SK-N-SH (cell line): ENCODE measurements at regions not wholly inside any gene's neighbourhood (a gene's known extent, or its start where the extent isn't known, plus 50 kb on each side); places are given as distances from the start of the nearest gene placed in this dataset.

Experiments used
- CTCF ChIA-PET: fragments of 300-600, 350-600 bp; formaldehyde crosslinking; extraction: SDS; loops from one replicate; lab custom pipeline; 2021; lab: Yijun Ruan, JAX
- POLR2A ChIA-PET: fragments of 350-600 bp; sonication (Branson Sonifier 250); formaldehyde crosslinking; extraction: SDS; loops from one replicate; lab custom pipeline; 2020; ENCODE audit warnings: antibody characterized with exemption, inconsistent platforms; lab: Yijun Ruan, JAX
- DNase-seq: peaks from one replicate; pipeline ENCODE4 v3.0.0; 2012
- H2AFZ ChIP-seq: fragments of 200-600 bp; sonication (generic); 2 replicates; pipeline ENCODE4 v1.8.1; 2016; ENCODE audit warnings: antibody characterized with exemption, mild to moderate bottlenecking, low read depth
- H3F3A ChIP-seq: fragments of 200-600 bp; sonication (generic); replicated peaks from 2 replicates; pipeline ENCODE3; 2016; ENCODE audit warnings: antibody characterized with exemption, mild to moderate bottlenecking; ENCODE audit not compliant: insufficient read depth
- H3K27ac ChIP-seq, 2 experiments: fragments of 200-500 bp in 1 of 2; fragments of 200-600 bp in 1 of 2; sonication (Bioruptor generic) in 1 of 2; sonication (generic), shearing (Covaris generic) in 1 of 2; 2 replicates each; pipeline versions ENCODE4 v1.5.1 to v1.6.1; 2014 to 2016; ENCODE audit warnings: low read depth in 2 of 2, inconsistent platforms in 1 of 2, low read length in 1 of 2, mild to moderate bottlenecking in 1 of 2, mixed read lengths in 1 of 2
- H3K27me3 ChIP-seq: fragments of 200-600 bp; sonication (generic), shearing (Covaris generic); 2 replicates; pipeline ENCODE4 v1.6.1; 2016; ENCODE audit warnings: mixed run types; ENCODE audit not compliant: insufficient read depth
- H3K36me3 ChIP-seq, 2 experiments: fragments of 200-500 bp in 1 of 2; fragments of 200-600 bp in 1 of 2; sonication (Bioruptor generic) in 1 of 2; sonication (generic) in 1 of 2; replicated peaks in 1 of 2; 2 replicates each; pipeline versions ENCODE3 to v1.5.1; 2014 to 2016; ENCODE audit warnings: low read length in 1 of 2, mild to moderate bottlenecking in 1 of 2; ENCODE audit not compliant: insufficient read depth in 2 of 2, control insufficient read depth in 1 of 2
- H3K4me1 ChIP-seq, 2 experiments: fragments of 200-500 bp in 1 of 2; fragments of 200-600 bp in 1 of 2; sonication (Bioruptor generic) in 1 of 2; sonication (generic), shearing (Covaris generic) in 1 of 2; 2 replicates each; pipeline versions ENCODE4 v1.5.1 to v1.6.1; 2014 to 2016; ENCODE audit warnings: low read depth in 1 of 2, low read length in 1 of 2, mixed run types in 1 of 2; ENCODE audit not compliant: insufficient read depth in 2 of 2, control insufficient read depth in 1 of 2
- H3K4me2 ChIP-seq: fragments of 200-600 bp; sonication (generic), shearing (Covaris generic); 2 replicates; pipeline ENCODE4 v1.6.1; 2017; ENCODE audit warnings: mixed run types
- H3K4me3 ChIP-seq, 2 experiments: fragments of 200-500 bp in 1 of 2; fragments of 200-600 bp in 1 of 2; sonication (Bioruptor generic) in 1 of 2; sonication (generic), shearing (Covaris generic) in 1 of 2; 2 replicates each; pipeline versions ENCODE4 v1.5.1 to v1.8.1; 2014 to 2016; ENCODE audit warnings: low read depth in 2 of 2, inconsistent platforms in 1 of 2, low read length in 1 of 2, mild to moderate bottlenecking in 1 of 2, mixed read lengths in 1 of 2, moderate library complexity in 1 of 2
- H3K79me2 ChIP-seq: fragments of 200-600 bp; sonication (generic); 2 replicates; pipeline ENCODE4 v1.8.1; 2017; ENCODE audit warnings: mild to moderate bottlenecking; ENCODE audit not compliant: insufficient read depth
- H3K9ac ChIP-seq: fragments of 200-600 bp; sonication (generic); 2 replicates; pipeline ENCODE4 v1.6.1; 2017; ENCODE audit warnings: mixed run types
- H3K9me2 ChIP-seq: fragments of 200-600 bp; sonication (generic); 2 replicates; pipeline ENCODE4 v1.6.1; 2017; ENCODE audit warnings: mixed run types
- H3K9me3 ChIP-seq: fragments of 200-600 bp; sonication (generic); 2 replicates; pipeline ENCODE4 v1.6.1; 2017; ENCODE audit warnings: mixed run types, mild to moderate bottlenecking, moderate library complexity
- H4K20me1 ChIP-seq: fragments of 200-600 bp; sonication (generic); 2 replicates; pipeline ENCODE4 v1.6.1; 2017; ENCODE audit warnings: mild to moderate bottlenecking, mixed run types; ENCODE audit not compliant: insufficient read depth
- EP300 ChIP-seq, 2 experiments: IDR thresholded peaks; 2 replicates each; pipeline versions ENCODE4 v1.4.0 to v1.6.1; 2012; ENCODE audit warnings: borderline replicate concordance in 1 of 2, low read depth in 1 of 2, low read length in 1 of 2
- MEF2A ChIP-seq: IDR thresholded peaks from 2 replicates; pipeline ENCODE4 v1.4.0; 2012; ENCODE audit warnings: low read depth, borderline replicate concordance
- NFIC ChIP-seq: IDR thresholded peaks from 2 replicates; pipeline ENCODE4 v1.4.0; 2012; ENCODE audit warnings: borderline replicate concordance
- NRF1 ChIP-seq: IDR thresholded peaks from 2 replicates; pipeline ENCODE4 v1.6.1; 2012; ENCODE audit warnings: low read depth, mild to moderate bottlenecking, low read length
- RCOR1 ChIP-seq: fragments of 150-350 bp; IDR thresholded peaks from 2 replicates; pipeline ENCODE4 v1.6.1; 2017; ENCODE audit warnings: antibody characterized with exemption, low read length
- RXRA ChIP-seq: IDR thresholded peaks from 2 replicates; pipeline ENCODE4 v1.4.0; 2012; ENCODE audit warnings: low read depth, mild to moderate bottlenecking, borderline replicate concordance
- TEAD4 ChIP-seq: IDR thresholded peaks from 2 replicates; pipeline ENCODE4 v1.4.0; 2012; ENCODE audit warnings: mild to moderate bottlenecking, borderline replicate concordance; ENCODE audit not compliant: insufficient read depth
- YY1 ChIP-seq: IDR thresholded peaks from 2 replicates; pipeline ENCODE4 v1.4.0; 2012; ENCODE audit warnings: low read depth, mild to moderate bottlenecking
- WGBS: methylation state at CpG from one replicate; pipeline ENCODE4 v1.1.6; 2017; ENCODE audit warnings: low lambda C conversion rate; 5-methylcytosine and 5-hydroxymethylcytosine counted together
- TF ChIP-seq, protein P1 (sequence below): IDR thresholded peaks from 2 replicates; pipeline ENCODE4 v1.4.0; 2012; ENCODE audit warnings: low read depth

DNA sequence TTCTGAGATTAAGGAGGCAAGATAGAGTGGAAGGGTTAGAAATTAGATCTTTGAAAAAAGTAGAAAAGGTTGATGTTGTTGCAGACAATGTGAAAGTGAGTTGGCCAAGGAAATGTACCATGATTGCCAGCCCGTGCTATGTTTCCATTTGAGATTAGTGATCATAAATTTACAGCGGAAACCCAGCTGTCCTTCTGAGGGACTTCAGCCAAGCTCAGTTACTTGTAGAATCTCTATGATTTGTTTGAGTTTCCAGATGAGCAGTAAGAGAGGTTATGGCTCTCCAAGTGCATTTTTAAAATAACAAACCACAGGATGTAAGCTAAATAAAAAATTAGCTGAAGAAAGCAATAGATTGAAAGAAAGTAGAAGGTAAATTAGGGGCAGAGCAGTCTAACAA lies 54.2 kb upstream of the RBMS3 start:
- no peaks in the 10 kb centered on the region for H3F3A ChIP-seq
- H3K4me2 ChIP-seq: no peak overlapping the region
- H3K79me2 ChIP-seq: no peaks in the 10 kb centered on the region
- H3K9me3 ChIP-seq: no peaks in the 10 kb centered on the region
- no peak overlapping the region for H3K4me3 ChIP-seq
- DNase-seq: no peak
- TF ChIP-seq RXRA (no peak), NFIC (no peak)
- ChIA-PET CTCF (no interaction called here), POLR2A (no interaction called here)
- H3K27me3 ChIP-seq: no peaks in the 10 kb centered on the region
- no peaks in the 10 kb centered on the region for H3K9me2 ChIP-seq
- no peaks in the 10 kb centered on the region for H3K4me1 ChIP-seq
- H3K27ac ChIP-seq: no peak overlapping the region
- no peak overlapping the region for H2AFZ ChIP-seq
- H3K9ac ChIP-seq: no peak overlapping the region
- no peaks in the 10 kb centered on the region for H3K36me3 ChIP-seq
- no peaks in the 10 kb centered on the region for H4K20me1 ChIP-seq
- WGBS: 94% methylated on average over 2 of the region's 2 CpGs

DNA sequence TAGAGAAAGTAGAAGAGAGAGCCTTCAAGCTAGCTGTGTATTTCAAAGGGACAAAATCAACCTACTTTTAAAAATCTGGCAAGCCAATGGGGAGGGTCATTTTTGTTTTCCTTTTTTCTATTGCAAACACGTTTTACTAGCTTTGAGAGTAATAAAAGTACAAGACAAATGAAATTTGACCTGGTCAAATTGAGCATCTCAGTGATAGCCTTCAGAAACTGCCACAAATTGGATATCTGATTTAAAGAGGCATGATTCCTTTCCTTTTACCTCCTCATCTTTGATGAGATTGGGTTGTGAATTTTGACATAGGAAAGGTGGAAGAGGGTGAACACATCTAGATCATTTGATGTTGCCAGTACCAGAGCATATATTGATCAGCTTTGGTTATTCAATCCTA lies 53.6 kb upstream of the RBMS3 start:
- 16% methylated on average over 1 of the region's 1 CpG for WGBS
- H4K20me1 ChIP-seq: no peaks in the 10 kb centered on the region
- no peak overlapping the region; the same call in 1 of the 2 replicates for H2AFZ ChIP-seq
- no peaks in the 10 kb centered on the region for H3K9me2 ChIP-seq
- H3K9ac ChIP-seq: no peak overlapping the region
- CTCF ChIA-PET: no interaction called here
- H3F3A ChIP-seq: no peaks in the 10 kb centered on the region
- no peaks in the 10 kb centered on the region for H3K9me3 ChIP-seq
- TF ChIP-seq RCOR1: no peak
- TF ChIP-seq YY1: no peak
- TF ChIP-seq TEAD4: no peak
- TF ChIP-seq NFIC: no peak
- no peak for TF ChIP-seq MEF2A
- no peak for TF ChIP-seq EP300 (IDR thresholded peaks at IDR 0.05; ENCODE audit: borderline replicate concordance in 1 of 2, low read depth in 1 of 2, low read length in 1 of 2)
- TF ChIP-seq, protein P1, sequence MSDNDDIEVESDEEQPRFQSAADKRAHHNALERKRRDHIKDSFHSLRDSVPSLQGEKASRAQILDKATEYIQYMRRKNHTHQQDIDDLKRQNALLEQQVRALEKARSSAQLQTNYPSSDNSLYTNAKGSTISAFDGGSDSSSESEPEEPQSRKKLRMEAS: no peak
- TF ChIP-seq NRF1: no peak
- TF ChIP-seq, all 33 proteins: peak for 0
- H3K4me2 ChIP-seq: no peak overlapping the region
- POLR2A ChIA-PET: no interaction called here
- H3K4me1 ChIP-seq: no peaks in the 10 kb centered on the region
- DNase-seq: no peak
- H3K36me3 ChIP-seq: no peaks in the 10 kb centered on the region
- no peaks in the 10 kb centered on the region for H3K27me3 ChIP-seq
- no peak overlapping the region for H3K4me3 ChIP-seq
- H3K79me2 ChIP-seq: no peaks in the 10 kb centered on the region
- no peak overlapping the region for H3K27ac ChIP-seq
